Endothelial cell of hepatic sinusoid (primary cell): ENCODE measurements at regions not wholly inside any gene's neighbourhood (a gene's known extent, or its start where the extent isn't known, plus 50 kb on each side); places are given as distances from the start of the nearest gene placed in this dataset.
"Not testable (repeated sequence)": the region's sequence is repeated elsewhere in the genome, so short reads cannot be mapped to it uniquely, and the experiment has no call there.

Source experiments
- in situ Hi-C: cut with HindIII; loops from 2 replicates; pipeline ENCODE4 v1.10.0; 2017; ENCODE audit warnings: low sequenced_read_pairs

- in situ Hi-C loops: no loop called here
Measured at GRCh38 chr14:103230658-103231334, 103.2 kb upstream of the EIF5 start.

- in situ Hi-C loops: no loop called here
Measured at GRCh38 chr14:103231376-103232019, 102.5 kb upstream of the EIF5 start.

GRCh38 chr14:103232031-103232808 is 101.8 kb upstream of the EIF5 start:
- in situ Hi-C loops: no loop called here

- in situ Hi-C loops: no loop called here
Measured at GRCh38 chr14:103232831-103233319, 101.2 kb upstream of the EIF5 start.

GRCh38 chr14:103233328-103233727 is 100.7 kb upstream of the EIF5 start:
- in situ Hi-C loops: no loop called here

- in situ Hi-C loops: not testable (repeated sequence)
Measured at GRCh38 chr14:103234826-103235225, 99.2 kb upstream of the EIF5 start.

GRCh38 chr14:103235506-103235905 is 98.5 kb upstream of the EIF5 start:
- in situ Hi-C loops: not testable (repeated sequence)

- in situ Hi-C loops: no loop called here
Measured at GRCh38 chr14:103239751-103240150, 94.3 kb upstream of the EIF5 start.

GRCh38 chr14:103241531-103241930 is 92.5 kb upstream of the EIF5 start:
- in situ Hi-C loops: no loop called here

GRCh38 chr14:103243764-103244737 is 90.0 kb upstream of the EIF5 start:
- in situ Hi-C loops: no loop called here

- in situ Hi-C loops: not testable (repeated sequence)
Measured at GRCh38 chr14:103245624-103246031, 88.4 kb upstream of the EIF5 start.

GRCh38 chr14:103246070-103246469 is 88.0 kb upstream of the EIF5 start:
- in situ Hi-C loops: no loop called here

- in situ Hi-C loops: no loop called here
Measured at GRCh38 chr14:103247169-103247606, 86.8 kb upstream of the EIF5 start.

GRCh38 chr14:103250181-103250580 is 83.9 kb upstream of the EIF5 start:
- in situ Hi-C loops: no loop called here

GRCh38 chr14:103250874-103251273 is 83.2 kb upstream of the EIF5 start:
- in situ Hi-C loops: no loop called here

- in situ Hi-C loops: no loop called here
Measured at GRCh38 chr14:103255555-103255954, 78.5 kb upstream of the EIF5 start.

GRCh38 chr14:103256406-103256805 is 77.6 kb upstream of the EIF5 start:
- in situ Hi-C loops: no loop called here

- in situ Hi-C loops: no loop called here
Measured at GRCh38 chr14:103257211-103257962, 76.7 kb upstream of the EIF5 start.

- in situ Hi-C loops: no loop called here
Measured at GRCh38 chr14:103258211-103258610, 75.8 kb upstream of the EIF5 start.

- in situ Hi-C loops: no loop called here
Measured at GRCh38 chr14:103259184-103259583, 74.9 kb upstream of the EIF5 start.
